ENCODE measurements at regions not wholly inside any gene's neighbourhood (a gene's known extent, or its start where the extent isn't known, plus 50 kb on each side); places are given as distances from the start of the nearest gene placed in this dataset.

DNA sequence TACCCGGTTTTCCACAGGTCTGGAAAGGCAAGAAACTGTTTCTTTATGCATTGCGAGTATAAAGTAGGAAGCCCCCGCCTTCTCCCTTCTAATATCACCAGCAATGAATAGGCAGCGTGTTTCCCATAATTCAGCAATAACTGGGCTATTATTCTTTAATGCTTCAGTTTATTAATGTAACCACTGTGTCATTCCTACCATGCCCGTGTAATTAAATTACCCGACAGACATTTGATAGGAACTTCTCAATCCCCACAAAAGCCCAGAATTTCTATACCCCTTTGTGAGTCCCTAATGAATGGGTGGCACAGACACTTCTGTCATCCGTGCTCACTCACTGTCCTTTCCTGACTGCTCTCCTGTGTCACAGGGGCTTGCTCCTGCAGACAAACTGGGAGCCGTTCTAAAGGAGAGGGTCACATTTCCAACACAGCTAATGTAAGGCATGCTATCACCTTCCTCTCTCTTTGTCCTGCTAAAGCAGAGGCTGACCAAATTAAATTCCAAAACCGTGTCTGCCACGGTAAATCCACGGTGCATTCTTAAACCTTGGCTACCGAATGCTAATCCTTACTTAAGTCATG lies 108.5 kb upstream of the MID1 start:
- Histone ChIP-seq H3K4me2 (ENCODE audit: insufficient read depth in 1 of 2, low read depth in 2 of 2, low read length in 2 of 2) (no peak overlapping the region), H3K4me1 (replicated peaks in 1 of 4; ENCODE audit: control insufficient read depth in 3 of 4, insufficient read depth in 4 of 4, low read length in 3 of 4) (no peaks in the 10 kb centered on the region; a peak in 2 of 7 replicates), H3K23ac (ENCODE audit: insufficient read length) (no peak overlapping the region), H3K23me2 (ENCODE audit: low read depth, low read length) (no peaks in the 10 kb centered on the region), H4K8ac (ENCODE audit: extremely low read depth, insufficient read depth, low read length) (no peak overlapping the region), H3K4ac (replicated peaks; ENCODE audit: insufficient read length, low read depth, low read length) (no peak overlapping the region), H4K5ac (ENCODE audit: insufficient read length, low read depth, low read length) (no peak overlapping the region), H3K56ac (replicated peaks; ENCODE audit: insufficient read length, low read depth, low read length) (no peak overlapping the region), H2BK5ac (ENCODE audit: low read depth, low read length) (no peak overlapping the region), H2AK5ac (ENCODE audit: low read depth, low read length) (no peak overlapping the region), H3K9ac (replicated peaks in 1 of 4; ENCODE audit: extremely low read depth in 1 of 4, low read depth in 3 of 4, low read length in 3 of 4) (no peak overlapping the region), H2BK12ac (ENCODE audit: low read depth, low read length) (no peak overlapping the region), H3K9me3 (ENCODE audit: insufficient read depth in 2 of 2, low read depth in 1 of 2, low read length in 1 of 2) (no peaks in the 10 kb centered on the region), H4K91ac (replicated peaks; ENCODE audit: insufficient read length, low read length) (no peak overlapping the region), H3K79me1 (ENCODE audit: low read depth, low read length) (no peaks in the 10 kb centered on the region), H2AFZ (ENCODE audit: low read length) (no peak overlapping the region), H2BK15ac (ENCODE audit: low read length) (no peak overlapping the region), H2BK20ac (ENCODE audit: low read length) (no peak overlapping the region), H3K14ac (ENCODE audit: insufficient read length) (no peak overlapping the region), H3K27ac (ENCODE audit: low read depth, low read length) (no peak overlapping the region), H3K79me2 (ENCODE audit: control insufficient read depth in 1 of 2, insufficient read depth in 2 of 2, low read length in 2 of 2) (no peaks in the 10 kb centered on the region), H3K27me3 (replicated peaks in 1 of 4; ENCODE audit: control insufficient read depth in 3 of 4, extremely low read depth in 1 of 4, insufficient read depth in 3 of 4, low read length in 3 of 4) (no peaks in the 10 kb centered on the region), H3K36me3 (ENCODE audit: control insufficient read depth in 2 of 4, insufficient read depth in 4 of 4, low read length in 3 of 4) (no peaks in the 10 kb centered on the region), H2BK120ac (replicated peaks; ENCODE audit: low read depth, low read length) (no peak overlapping the region), H3K18ac (ENCODE audit: extremely low read depth, low read length) (peak overlapping the region; percentile 19), H4K20me1 (replicated peaks in 1 of 2; ENCODE audit: control insufficient read depth in 1 of 2, insufficient read depth in 2 of 2, low read length in 2 of 2) (no peaks in the 10 kb centered on the region), H3K4me3 (ENCODE audit: extremely low read depth in 1 of 4, insufficient read depth in 2 of 4, low read depth in 3 of 4, low read length in 4 of 4) (no peak overlapping the region)
- ChIA-PET POLR2A (ENCODE audit: partially characterized antibody) (no interaction called here), CTCF (ENCODE audit: partially characterized antibody) (interaction anchor here (0.9 to 1.3 kb wide), 2 partner anchors 40 to 538 kb away, joined by 3 read pairs; no protein-coding TSS in a partner anchor)
- WGBS, 2 experiments (ENCODE audit: extremely low coverage in 1 of 2, insufficient coverage in 1 of 2, insufficient read length in 1 of 2, insufficient replicate concordance in 2 of 2, low coverage in 1 of 2, low lambda C conversion rate in 2 of 2, missing lambda C conversion rate in 1 of 2) = 67% methylated on average over 10 of the region's 12 CpGs; no CpG with 5 or more reads in 1 of the 2 experiments
- TF ChIP-seq BRCA1 (IDR thresholded peaks at IDR 0.05; ENCODE audit: low read depth, low read length) (no peak), CHD2 (IDR thresholded peaks at IDR 0.05; ENCODE audit: low read length) (no peak), GTF2F1 (IDR thresholded peaks at IDR 0.05; ENCODE audit: borderline replicate concordance, low read depth, low read length) (no peak), KDM1A (IDR thresholded peaks at IDR 0.05; ENCODE audit: borderline replicate concordance, low read length) (no peak)
- TF ChIP-seq, protein P1, sequence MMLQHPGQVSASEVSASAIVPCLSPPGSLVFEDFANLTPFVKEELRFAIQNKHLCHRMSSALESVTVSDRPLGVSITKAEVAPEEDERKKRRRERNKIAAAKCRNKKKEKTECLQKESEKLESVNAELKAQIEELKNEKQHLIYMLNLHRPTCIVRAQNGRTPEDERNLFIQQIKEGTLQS (IDR thresholded peaks at IDR 0.05; ENCODE audit: insufficient read depth, low read depth, low read length) = no peak
- DNase-seq (ENCODE audit: low read depth in 1 of 2, low spot score in 2 of 2) = no peak
- FAIRE-seq = peak; percentile 95
